ENCODE measurements at regions not wholly inside any gene's neighbourhood (a gene's known extent, or its start where the extent isn't known, plus 50 kb on each side); places are given as distances from the start of the nearest gene placed in this dataset.
A peak's percentile ranks its signal among the peaks of the same experiment; 100 is the strongest.
"Not testable (repeated sequence)": the region's sequence is repeated elsewhere in the genome, so short reads cannot be mapped to it uniquely, and the experiment has no call there.

DNA sequence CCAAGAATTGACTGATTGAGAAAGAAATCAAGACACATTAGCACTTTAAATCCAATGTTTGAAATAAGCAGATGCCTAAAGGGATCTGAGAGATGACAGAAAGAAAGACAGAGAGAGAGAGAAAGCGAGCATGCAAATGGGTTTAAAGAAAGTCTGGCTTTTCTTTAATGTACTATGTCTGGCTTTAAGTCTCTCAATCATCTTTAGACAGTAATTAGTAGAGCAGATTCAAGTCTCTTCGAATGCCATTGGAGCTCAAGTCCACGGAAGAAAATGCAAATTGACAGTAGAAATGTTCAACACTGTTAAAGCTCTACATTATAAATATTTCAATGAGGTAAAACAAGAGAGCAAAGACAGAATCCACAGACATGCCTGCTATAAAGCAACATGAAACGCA is 1480.2 kb upstream of the CDH8 start:
- no peak for DNase-seq (ENCODE audit: low read depth in 2 of 2)

DNA sequence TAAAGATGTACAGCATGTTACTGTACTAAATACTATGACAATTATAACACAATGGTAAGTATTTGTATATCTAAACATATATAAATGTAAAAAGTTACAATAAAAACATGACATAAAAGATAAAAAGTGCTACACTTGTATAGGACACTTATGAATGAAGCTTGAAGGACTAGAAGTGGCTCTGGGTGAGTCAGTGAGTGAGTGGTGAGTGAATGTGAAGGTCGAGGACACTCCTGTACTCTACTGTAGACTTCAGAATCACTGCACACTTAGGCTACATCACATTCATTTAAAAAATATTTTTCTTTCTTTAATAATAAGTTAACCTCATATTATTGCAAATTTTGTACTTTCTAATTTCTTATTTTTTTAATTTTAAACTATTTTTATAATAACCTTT is 1476.7 kb upstream of the CDH8 start:
- DNase-seq (ENCODE audit: low read depth in 2 of 2): no peak

DNA sequence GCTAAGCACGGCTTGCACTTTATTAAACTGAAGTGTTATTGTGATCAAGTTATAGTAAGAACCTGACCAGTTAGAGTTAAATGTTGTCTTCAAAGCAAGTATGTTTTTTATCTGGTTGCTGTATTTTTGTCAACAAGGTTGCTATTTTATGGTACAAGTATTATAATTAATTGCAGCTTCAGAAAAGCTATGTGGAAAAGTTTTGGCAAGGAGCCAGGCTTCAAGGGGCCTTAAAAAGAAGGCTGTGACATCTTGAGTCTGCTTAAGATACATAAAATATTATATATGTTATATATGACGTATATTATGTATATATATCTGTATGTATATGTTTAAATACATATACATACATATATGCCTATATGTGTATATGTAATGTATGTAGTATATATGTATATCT is 1461.2 kb upstream of the CDH8 start:
- no peak for DNase-seq (ENCODE audit: low read depth in 2 of 2)

DNA sequence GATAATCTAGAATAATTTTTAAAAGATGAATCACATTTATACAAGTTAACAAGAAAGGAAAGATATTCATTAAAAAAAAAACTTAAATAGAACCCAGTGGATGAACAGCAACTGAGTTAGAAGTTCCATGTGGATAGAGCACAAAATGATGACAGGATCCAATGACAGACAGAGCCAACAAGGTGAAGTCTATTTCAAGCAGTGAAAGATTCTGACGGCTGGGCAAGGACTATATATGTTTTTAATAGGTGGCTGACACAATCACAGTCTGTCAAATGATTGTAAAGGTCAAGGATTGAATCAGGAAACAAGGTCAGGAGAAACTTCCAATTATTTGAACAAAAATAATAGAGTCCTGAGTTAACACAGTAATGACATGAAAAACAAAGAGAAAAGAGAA is 1460.0 kb upstream of the CDH8 start:
- no peak for DNase-seq (ENCODE audit: low read depth in 2 of 2)

DNA sequence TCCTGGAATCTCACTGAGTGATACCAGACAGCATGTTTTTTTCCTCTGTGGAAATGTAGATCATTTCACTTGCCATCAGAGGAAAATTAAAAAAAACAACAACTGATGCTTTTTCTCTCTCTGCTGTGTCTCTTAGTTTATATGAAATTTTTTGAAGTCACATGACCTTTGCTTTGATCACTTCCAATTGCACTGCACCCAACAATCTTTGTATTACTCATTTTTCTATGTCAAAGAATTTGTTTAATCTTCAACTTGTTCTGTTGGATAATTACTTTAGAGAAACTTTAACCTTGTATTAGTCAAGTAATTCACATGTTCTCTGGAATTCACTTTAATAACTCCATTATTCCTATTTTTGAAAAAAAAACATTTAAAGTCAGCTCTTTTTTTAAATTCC is 1452.7 kb upstream of the CDH8 start:
- no peak for DNase-seq (ENCODE audit: low read depth in 2 of 2)

DNA sequence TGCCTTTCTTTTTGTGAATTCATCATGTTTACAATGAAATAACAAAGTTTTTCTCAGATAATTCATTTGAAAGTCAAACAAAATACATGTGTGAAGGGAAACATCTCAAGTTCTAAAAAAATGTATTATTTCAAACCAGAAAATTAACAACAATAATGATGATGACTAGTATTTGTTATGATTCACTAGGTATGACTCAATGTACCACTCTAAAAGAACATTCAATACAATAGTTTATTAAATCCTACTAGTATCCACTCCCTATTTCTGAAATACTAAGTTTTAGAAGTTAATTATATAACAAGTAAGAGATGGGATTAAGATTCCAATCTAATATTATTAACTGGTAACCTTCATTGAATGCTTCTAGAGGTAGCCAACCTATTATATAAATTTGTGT is 1444.8 kb upstream of the CDH8 start:
- DNase-seq (ENCODE audit: low read depth in 2 of 2): no peak

DNA sequence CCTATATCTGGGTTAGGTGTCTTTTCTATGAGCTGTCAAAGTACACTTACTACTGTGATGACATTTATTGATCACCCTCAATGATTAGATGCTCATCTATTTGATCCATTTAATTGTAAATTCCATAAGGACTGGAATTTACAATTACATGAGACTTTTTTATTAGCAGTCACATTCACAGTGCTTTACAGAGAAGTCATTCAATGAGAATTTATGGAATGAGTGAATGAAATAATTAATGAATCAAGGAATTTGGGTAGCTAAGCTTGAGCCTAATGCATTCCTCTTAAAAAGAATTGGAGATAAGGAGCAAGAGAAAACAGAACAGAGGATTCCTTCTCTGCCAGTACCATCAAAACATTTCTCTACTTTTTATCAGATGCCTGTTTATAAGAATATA is 1437.5 kb upstream of the CDH8 start:
- peak in 1 of 2 experiments; percentile 1 for DNase-seq (ENCODE audit: low read depth in 2 of 2)

DNA sequence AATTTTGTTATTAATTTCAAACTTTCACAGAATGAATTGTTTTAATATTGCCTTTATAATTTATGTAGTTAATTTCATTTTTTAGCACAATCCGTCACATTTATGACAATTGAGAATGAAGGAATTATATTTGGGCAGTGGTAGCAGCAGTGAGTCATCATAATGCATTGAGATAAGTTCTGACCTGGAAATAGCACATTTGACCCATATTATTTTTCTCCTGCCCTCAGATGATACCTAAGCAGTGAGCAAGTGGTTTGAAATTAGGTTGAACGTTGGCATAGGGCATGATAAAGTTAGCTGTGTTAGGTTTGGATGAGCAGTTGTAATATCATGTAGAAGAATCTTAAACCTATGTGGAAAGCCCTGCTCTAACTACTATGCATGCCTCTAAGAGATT is 1431.3 kb upstream of the CDH8 start:
- no peak for DNase-seq (ENCODE audit: low read depth in 2 of 2)

DNA sequence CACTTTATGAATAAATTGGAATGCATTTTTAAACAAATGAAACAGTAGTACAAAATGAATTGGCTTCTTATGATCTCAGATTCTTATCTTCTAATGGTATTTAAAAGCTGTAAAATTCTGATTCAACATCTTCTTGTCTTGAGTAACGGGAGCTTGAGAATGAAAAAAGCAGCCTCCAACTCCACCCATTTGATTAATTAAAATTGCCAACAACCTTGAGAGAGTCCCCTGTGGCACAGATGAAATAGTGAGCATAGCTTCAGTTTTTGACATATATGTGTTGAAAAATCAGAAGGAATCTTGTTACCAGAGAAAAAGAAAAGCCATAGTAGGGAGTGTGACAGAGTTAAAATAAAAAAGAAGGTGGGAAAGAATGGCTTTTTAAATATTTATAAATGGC is 1426.1 kb upstream of the CDH8 start:
- peak in 1 of 2 experiments; percentile 1 for DNase-seq (ENCODE audit: low read depth in 2 of 2)

DNA sequence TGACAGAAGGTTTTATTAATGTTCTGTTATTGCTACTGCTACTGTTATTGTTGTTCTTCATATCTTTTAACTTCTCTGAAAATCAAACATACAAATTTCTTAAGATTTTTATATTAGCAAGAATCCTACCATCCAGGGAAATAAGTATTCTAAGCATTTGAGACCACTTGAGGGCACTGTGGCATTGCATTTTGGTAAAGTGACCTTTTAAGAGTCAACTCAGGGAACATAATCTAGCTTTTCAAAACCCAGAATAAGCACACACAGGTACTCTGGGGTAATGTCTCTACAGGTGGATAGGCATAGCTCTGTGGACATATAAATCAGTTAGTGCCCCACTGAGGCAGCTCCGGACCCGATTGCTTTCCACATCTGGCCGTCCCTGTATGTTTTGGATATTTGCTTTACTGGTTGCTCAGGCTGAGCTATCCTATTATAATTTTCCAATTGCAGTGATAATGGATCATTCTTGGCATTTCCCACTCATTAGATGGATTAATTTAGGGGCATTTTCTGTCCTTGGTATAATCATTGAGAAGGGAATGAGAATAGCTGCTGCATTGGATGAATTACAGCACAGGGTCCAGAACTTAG is 1425.1 kb upstream of the CDH8 start:
- DNase-seq (ENCODE audit: low read depth in 2 of 2): peak; percentile 31 to 39

DNA sequence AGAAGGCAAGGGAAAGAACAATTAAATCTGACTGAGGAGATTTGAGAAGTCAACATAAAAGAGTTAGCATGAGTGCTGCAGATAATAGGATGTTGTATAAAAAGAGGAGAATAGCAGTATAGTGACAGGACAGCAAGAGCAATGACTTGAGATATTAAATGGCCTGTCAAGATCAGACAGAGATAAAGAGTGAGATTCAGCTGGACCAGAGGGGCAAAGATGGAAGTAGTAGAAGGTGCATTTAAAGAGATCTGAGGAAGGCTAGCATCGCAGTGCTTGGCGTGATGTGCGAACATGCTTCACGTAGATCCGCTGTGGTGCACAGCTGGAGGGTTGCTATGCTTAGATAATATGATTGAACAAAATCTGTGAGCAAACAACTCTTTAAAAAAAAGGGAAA is 1422.6 kb upstream of the CDH8 start:
- no peak for DNase-seq (ENCODE audit: low read depth in 2 of 2)

DNA sequence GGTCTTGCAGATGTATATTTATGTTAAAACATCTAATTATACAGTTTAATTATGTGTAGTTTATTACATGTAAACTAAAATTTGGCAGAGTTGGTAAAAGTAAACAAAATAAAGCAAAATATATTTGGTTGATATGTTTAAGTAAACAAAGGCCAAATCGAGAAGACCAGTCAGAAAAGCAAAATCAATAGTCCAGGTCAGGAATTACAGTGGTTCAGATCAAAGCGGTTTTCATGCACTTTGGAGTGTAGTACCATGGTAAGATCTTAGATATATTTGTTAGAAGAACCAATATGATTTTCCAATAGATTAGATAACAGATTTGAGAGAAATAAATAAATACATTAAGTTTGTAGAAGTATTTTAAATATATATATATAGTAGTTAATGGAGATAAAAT is 1421.6 kb upstream of the CDH8 start:
- no peak for DNase-seq (ENCODE audit: low read depth in 2 of 2)

DNA sequence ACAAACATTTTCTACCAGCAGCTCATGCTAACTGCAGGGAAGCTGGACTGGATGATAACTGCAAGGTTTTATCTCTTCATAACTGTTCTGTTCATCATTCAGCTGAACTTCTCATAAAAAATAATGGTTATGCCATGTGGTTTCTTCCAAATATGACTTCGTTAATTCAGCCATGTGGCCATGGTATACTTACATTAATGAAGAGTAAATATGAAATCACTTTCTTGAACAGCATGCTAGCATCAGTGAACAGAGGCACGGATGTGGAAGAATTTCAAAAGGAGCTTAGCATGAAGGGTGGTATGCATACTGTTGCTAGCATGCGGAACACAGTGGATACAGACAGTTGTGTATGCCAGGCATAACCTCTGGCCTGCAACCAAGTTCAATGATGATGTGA is 1417.0 kb upstream of the CDH8 start:
- no peak for DNase-seq (ENCODE audit: low read depth in 2 of 2)

DNA sequence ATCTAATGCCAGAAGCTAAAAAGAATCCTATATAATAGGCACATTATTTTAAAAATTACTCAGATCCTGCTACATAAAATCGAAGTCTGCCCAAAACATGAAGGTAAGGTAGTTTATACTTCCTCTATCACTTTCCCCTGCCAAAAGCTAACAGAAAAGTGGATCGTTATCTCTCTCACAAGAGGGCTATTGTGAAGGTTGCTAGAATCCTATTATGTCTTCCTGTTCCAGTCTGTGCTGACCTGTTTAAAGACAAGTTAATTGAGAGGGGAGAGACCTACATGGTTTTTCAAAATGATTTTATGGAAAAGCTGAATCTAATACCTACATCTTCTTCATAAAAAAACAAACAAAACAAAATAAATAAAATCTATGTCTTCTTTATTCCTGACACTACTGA is 1410.9 kb upstream of the CDH8 start:
- no peak for DNase-seq (ENCODE audit: low read depth in 2 of 2)

DNA sequence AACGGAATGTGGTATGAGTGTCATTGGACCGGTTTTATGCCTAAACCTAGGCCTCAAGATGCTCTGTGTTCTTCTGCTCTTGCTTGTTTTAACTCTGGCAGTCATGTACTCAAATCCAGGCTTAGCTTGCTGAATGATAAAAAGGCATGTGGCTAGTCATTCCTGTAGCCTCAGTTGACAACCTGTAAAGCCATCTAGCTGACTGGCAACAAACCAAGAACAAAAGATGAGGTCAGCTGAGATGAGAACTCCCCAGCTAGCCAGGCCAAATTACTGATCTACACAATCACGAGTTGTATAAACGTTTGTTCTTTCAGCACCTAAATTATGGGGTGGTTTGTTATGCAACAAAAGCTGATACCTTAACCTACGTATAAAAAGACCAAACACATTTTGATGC is 1406.0 kb upstream of the CDH8 start:
- DNase-seq (ENCODE audit: low read depth in 2 of 2): no peak

DNA sequence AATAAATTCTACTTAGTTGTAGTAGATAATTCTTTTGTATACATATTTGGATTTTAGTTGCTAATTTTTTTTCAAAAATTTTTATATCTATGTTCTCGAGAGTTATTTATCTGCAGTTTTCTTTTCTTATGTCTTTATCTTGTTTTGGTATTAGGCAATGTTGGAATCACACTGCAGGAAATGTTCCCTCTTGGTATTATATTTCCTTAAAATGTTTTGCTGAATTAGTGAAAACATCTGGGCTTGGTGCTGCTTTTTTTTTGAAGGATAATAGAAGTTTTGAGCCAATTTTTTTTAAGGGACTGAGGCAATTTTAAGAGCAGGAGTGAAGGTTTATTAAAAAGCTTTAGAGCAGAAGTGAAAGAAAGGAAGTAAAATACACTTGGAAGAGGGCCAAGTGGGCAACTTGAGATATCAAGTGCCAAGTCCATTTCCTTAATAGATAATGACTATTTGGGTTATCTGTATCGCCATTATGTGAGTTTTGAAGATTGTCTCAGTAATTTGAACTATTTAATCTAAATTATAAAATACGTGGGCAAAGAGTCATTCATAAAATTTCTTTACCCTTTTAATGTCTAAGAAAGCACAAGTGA is 1390.1 kb upstream of the CDH8 start:
- no peak for DNase-seq (ENCODE audit: low read depth in 2 of 2)

DNA sequence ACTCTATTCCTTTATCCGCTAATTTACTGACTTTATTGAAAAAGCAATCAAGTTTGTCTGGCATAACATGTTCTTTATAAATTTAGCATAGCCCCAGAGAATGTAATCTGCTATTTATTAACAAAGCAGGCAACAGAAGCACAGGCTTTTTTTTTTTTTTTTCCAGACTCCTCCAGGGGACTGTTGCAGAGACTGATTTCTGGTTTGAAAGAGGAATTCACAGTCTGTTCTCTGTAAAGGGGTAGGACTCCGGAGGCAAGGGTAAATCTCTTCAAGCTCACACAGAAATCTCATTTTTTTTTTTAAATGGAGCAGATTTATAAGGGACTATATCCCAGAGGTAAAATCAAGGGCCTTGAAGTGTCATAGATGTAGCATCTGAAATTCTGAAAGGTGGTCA is 1386.5 kb upstream of the CDH8 start:
- DNase-seq (ENCODE audit: low read depth in 2 of 2): no peak

DNA sequence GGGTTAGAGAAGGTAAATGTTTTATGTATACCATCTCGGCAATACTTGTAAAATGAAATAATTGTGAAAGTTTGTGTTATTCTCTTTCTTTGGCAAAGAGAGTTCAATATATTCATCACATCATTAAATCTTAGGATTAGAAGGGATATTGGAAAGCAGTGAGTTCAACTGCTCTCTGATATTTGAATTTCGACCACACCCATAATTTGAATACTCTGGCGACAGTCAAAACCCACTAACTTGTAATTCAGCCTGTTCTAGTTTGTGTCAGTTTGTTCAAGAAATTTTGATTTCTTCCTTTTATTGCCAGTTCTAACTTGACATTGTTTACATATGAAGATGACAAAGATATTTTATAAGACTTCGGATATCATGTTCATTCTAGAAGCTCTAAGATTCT is 1380.5 kb upstream of the CDH8 start:
- no peak for DNase-seq (ENCODE audit: low read depth in 2 of 2)

DNA sequence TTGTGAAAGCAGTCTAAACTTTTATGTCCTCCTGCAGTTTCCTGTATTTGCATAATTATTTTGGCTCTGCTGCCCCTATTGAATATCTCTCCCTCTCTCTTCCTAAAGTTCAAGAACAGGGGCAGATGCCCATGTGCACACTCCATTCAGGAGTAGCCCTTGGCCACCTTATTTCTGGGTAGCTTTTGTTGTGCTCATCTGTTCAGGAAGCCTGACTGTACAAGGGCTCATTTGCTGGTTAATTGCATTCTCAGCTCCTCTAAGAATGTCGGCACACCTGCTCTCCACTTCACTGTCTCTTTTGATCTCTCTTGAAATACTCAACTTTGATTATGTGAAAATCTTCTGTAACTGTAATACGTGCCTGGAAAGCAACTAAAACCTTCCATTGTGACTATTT is 1378.8 kb upstream of the CDH8 start:
- no peak for DNase-seq (ENCODE audit: low read depth in 2 of 2)

DNA sequence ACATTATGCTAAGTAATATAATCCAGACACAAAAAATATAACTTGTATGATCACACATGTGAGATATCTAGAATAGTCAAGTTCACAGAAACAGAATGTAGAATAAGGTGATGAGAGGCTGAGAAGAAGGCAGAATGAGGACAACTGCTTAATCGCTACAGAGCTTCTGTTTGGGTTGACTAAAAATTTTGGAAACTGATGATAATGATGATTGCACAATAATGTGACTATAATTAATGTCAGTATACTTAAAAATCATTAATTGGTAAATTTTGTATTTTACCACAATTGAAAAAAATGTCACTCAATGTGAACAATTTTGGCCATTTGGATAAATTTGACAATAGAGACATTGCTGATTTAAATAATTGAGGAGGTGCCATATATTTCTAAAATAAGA is 1374.4 kb upstream of the CDH8 start:
- DNase-seq (ENCODE audit: low read depth in 2 of 2): no peak

DNA sequence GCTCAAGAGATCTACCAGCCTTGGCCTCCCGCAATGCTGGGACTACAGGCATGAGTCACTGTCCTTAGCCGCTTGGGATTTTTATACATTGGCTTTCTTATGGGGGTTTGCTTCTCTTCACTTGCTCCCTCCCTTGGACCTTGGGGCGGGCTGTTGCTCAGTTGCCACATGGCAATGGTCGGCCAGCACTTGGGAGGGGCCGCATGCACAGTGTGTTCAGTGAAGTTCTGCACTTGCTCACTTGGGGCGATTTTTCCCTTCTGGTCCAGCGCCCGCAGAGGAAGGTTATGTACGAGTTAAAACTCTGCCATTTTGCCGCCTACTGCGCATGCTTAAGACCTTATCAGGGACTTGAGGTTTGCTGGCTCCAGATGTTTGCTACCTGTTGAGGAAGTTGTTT is 1367.6 kb upstream of the CDH8 start:
- DNase-seq (ENCODE audit: low read depth in 2 of 2): no peak

DNA sequence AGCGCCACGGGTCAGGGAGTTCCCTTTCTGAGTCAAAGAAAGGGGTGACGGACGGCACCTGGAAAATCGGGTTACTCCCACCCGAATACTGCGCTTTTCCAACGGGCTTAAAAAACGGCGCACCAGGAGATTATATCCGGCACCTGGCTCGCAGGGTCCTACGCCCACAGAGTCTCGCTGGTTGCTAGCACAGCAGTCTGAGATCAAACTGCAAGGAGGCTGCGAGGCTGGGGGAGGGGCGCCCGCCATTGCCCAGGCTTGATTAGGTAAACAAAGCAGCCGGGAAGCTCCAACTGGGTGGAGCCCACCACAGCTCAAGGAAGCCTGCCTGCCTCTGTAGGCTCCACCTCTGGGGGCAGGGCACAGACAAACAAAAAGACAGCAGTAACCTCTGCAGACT is 1352.0 kb upstream of the CDH8 start:
- DNase-seq (ENCODE audit: low read depth in 2 of 2): not testable (repeated sequence)

DNA sequence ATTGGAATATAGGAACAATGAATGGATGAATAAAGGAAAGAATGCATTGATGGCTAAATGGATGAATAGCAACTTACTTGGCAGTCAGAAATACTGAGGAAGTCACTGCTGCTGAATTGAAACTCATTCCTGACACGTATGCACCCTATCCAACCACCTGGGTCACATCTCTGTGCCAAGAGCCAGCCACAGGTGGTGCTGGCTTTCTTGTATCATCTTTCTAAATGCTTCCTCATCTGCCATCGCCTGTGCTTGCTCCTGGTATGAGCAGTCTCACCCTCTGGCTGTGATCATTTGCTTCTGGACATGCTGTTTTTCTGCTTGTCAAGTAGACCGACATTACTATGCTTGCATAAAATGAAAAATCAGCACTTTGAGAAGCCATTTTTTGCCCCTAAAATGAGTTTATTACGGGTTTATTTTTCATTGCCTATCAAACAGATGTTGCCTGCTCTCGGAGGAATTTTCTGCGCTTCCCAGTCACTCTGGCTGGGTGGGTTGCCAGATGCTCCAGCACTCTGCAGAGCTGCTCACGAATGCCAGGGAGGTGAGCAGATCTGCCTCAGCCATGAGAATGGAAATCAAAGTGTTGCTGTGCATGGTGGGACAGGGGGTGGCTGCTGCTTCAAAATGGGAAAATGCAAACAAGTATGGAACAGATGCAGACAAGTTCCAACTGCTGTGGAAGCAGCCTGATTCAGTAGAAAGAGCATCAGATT is 1349.6 kb upstream of the CDH8 start:
- DNase-seq (ENCODE audit: low read depth in 2 of 2): no peak

DNA sequence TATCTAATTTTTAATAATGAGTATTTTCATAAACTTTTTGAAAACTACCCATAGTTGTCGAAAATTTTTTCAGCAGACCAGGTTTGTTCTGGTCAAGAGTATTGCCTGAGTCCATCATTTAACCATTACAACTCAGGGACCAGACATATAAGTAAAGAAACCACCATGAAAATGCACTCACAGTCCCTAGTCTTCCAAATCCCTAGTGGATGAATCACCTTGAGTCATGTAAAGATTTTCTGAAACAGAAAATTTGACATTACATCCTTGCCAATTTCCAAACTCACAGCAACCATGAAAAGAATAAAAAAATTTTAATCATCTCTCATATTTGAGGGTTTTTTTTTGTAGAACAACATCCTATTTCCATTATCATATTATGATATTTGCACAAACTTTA is 1337.5 kb upstream of the CDH8 start:
- DNase-seq (ENCODE audit: low read depth in 2 of 2): peak in 1 of 2 experiments; percentile 7

Data from fibroblast of skin of left quadriceps (primary cell).